Right lobe of liver (tissue), 6 donors: ENCODE measurements at regions not wholly inside any gene's neighbourhood (a gene's known extent, or its start where the extent isn't known, plus 50 kb on each side); places are given as distances from the start of the nearest gene placed in this dataset.

Source experiments
- ATAC-seq, 4 donors: fragments of 200-7000 bp; cut with Tn5 transposase; one replicate each; pipeline ENCODE4 v1.9.1; 2020; ENCODE audit warnings: mild to moderate bottlenecking in 4 of 4, moderate library complexity in 4 of 4
- DNase-seq, 3 donors: peaks; one replicate each; pipeline ENCODE4 v3.0.0-alpha.2; 2020
- H3K27ac ChIP-seq, 3 donors: fragments of 200-600 bp; one replicate each; pipeline ENCODE4 v1.8.0; 2022
- H3K27me3 ChIP-seq, 2 donors: fragments of 200-600 bp; one replicate each; pipeline ENCODE4 v1.8.0; 2022
- H3K36me3 ChIP-seq, 4 donors: fragments of 200-600 bp; sonication (generic) in 1 of 4; one replicate each; pipeline versions ENCODE4 v1.5.1 to v1.8.0; 2017 to 2022; ENCODE audit warnings: control low read depth in 1 of 4
- H3K4me1 ChIP-seq, 4 donors: fragments of 200-600 bp; sonication (generic) in 1 of 4; one replicate each; pipeline versions ENCODE4 v1.5.1 to v1.8.0; 2017 to 2022; ENCODE audit warnings: control low read depth in 1 of 4
- H3K4me3 ChIP-seq, 3 donors: fragments of 200-600 bp; one replicate each; pipeline ENCODE4 v1.8.0; 2022
- H3K9me3 ChIP-seq, 4 donors: fragments of 200-600 bp; sonication (generic) in 1 of 4; one replicate each; pipeline versions ENCODE4 v1.5.1 to v1.8.0; 2017 to 2022; ENCODE audit warnings: control low read depth in 1 of 4
- POLR2A ChIP-seq: fragments of 450-650 bp; IDR thresholded peaks from one replicate; pipeline ENCODE4 v1.6.1; 2017; ENCODE audit warnings: antibody characterized with exemption, mild to moderate bottlenecking
- WGBS: methylation state at CpG from one replicate; pipeline ENCODE4 v1.1.6; 2018; ENCODE audit warnings: low coverage, low lambda C conversion rate; ENCODE audit not compliant: insufficient coverage; ENCODE audit errors: missing lambda C conversion rate; 5-methylcytosine and 5-hydroxymethylcytosine counted together
- intact Hi-C, 2 donors: fragments of 100-400 bp; cut with DNase I; formaldehyde crosslinking; loops; one replicate each; pipeline versions ENCODE4 v1.11.2 to v1.14.1; 2022
- TF ChIP-seq, protein P1 (sequence below), 4 donors: fragments of 200-600 bp in 3 of 4; fragments of 450-650 bp in 1 of 4; IDR thresholded peaks; one replicate each; pipeline versions ENCODE4 v1.5.1 to v1.8.0; 2016 to 2022; ENCODE audit warnings: antibody characterized with exemption in 4 of 4, mild to moderate bottlenecking in 2 of 4
- donor health status: DM: no; HTN: yes; CAD: no.
- donor health status: DM: no; HTN: no; CAD: no.
- donor health status: DM: no; HTN: no; CAD: no.
- donor health status: DM: no; HTN: yes; CAD: no.
- donor health status: DM: no; HTN: yes; CAD: no.

DNA sequence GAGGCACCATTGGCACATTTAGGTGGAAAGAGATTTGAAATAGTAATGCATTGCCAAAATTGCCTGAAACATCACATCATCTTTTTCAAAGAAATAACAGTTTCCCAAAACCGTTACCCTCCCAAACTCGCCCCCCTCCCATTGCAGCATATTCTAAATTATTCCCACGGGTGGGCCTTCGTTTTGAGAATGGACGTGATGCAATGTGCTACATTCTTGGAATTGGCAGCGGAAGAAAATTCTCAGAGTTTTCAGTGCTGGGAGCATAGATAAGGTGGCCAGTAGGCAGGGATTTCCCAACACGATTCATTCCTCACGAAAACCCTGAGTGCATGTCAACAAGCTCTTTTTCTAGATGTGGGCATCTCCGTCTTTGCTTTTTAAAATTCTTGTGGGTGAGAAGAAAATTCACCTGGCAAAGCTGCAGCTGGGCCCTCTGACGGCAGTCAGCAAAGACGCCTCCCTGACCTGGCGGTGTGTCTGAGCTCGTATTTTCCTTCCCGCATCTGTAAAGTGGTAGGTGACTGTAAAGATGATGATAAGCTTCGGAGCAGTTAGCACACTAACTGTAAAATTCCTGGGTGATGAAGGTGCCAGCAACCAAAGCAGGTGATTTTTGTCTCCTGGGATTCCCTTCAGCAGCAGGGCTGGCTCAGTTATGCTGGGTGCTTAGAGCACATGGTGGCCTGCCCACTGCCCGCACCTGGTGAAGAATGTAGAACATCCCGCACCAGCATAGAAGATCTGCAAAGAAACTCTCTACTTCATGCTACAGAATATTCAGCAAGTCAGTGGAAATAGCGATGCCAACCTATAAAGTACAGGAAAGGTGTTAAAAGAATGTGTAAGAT is 141.9 kb upstream of the KLF6 start:
- DNase-seq: no peak
- Histone ChIP-seq H3K4me1 (no peaks in the 10 kb centered on the region), H3K9me3 (no peaks in the 10 kb centered on the region), H3K27me3 (no peaks in the 10 kb centered on the region), H3K27ac (no peak overlapping the region), H3K4me3 (no peak overlapping the region), H3K36me3 (no peaks in the 10 kb centered on the region)
- intact Hi-C loops: no loop called here
- TF ChIP-seq POLR2A: no peak
- TF ChIP-seq, protein P1, sequence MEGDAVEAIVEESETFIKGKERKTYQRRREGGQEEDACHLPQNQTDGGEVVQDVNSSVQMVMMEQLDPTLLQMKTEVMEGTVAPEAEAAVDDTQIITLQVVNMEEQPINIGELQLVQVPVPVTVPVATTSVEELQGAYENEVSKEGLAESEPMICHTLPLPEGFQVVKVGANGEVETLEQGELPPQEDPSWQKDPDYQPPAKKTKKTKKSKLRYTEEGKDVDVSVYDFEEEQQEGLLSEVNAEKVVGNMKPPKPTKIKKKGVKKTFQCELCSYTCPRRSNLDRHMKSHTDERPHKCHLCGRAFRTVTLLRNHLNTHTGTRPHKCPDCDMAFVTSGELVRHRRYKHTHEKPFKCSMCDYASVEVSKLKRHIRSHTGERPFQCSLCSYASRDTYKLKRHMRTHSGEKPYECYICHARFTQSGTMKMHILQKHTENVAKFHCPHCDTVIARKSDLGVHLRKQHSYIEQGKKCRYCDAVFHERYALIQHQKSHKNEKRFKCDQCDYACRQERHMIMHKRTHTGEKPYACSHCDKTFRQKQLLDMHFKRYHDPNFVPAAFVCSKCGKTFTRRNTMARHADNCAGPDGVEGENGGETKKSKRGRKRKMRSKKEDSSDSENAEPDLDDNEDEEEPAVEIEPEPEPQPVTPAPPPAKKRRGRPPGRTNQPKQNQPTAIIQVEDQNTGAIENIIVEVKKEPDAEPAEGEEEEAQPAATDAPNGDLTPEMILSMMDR (IDR thresholded peaks at IDR 0.05): no peak
- no peak for ATAC-seq
- WGBS: 58% methylated on average over 15 of the region's 18 CpGs

GRCh38 chr10:3926258-3926657 is 141.2 kb upstream of the KLF6 start:
- TF ChIP-seq, protein P1 (IDR thresholded peaks at IDR 0.05): no peak
- TF ChIP-seq POLR2A: no peak
- intact Hi-C loops: no loop called here
- Histone ChIP-seq H3K4me1 (no peaks in the 10 kb centered on the region), H3K36me3 (no peaks in the 10 kb centered on the region), H3K4me3 (no peak overlapping the region), H3K9me3 (no peaks in the 10 kb centered on the region), H3K27me3 (no peaks in the 10 kb centered on the region), H3K27ac (no peak overlapping the region)
- 78% methylated on average over 4 of the region's 4 CpGs for WGBS
- no peak for ATAC-seq
- no peak for DNase-seq

GRCh38 chr10:3925184-3925583 is 140.2 kb upstream of the KLF6 start:
- DNase-seq (no peak), ATAC-seq (no peak)
- H3K36me3 ChIP-seq: no peaks in the 10 kb centered on the region
- WGBS: 61% methylated on average over 3 of the region's 4 CpGs
- H3K9me3 ChIP-seq: no peaks in the 10 kb centered on the region
- no peaks in the 10 kb centered on the region for H3K27me3 ChIP-seq
- intact Hi-C loops: no loop called here
- H3K27ac ChIP-seq: no peak overlapping the region
- TF ChIP-seq, protein P1 (IDR thresholded peaks at IDR 0.05): no peak
- TF ChIP-seq POLR2A: no peak
- H3K4me1 ChIP-seq: no peaks in the 10 kb centered on the region
- no peak overlapping the region for H3K4me3 ChIP-seq

DNA sequence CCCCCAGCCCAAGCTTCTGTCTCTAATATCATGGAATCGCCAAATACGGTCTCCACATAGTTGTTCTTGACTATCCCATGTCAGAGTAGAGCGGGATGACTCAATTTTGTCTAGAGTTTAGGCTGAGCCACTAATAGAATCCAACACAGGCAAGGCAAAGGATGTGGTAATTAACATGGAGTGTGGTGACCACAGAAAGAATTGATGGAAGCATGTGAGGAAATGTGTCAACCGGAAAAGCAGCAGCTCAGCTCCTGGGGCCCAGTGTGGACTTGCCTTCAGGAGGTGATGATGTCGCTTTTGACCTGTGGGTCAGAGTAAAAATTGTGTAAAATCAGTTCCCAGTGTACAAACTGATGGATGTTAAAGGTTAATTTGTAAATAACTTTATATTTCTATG is 139.3 kb upstream of the KLF6 start:
- Histone ChIP-seq H3K9me3 (no peaks in the 10 kb centered on the region), H3K27ac (no peak overlapping the region), H3K36me3 (no peaks in the 10 kb centered on the region), H3K27me3 (no peaks in the 10 kb centered on the region), H3K4me3 (no peak overlapping the region), H3K4me1 (no peaks in the 10 kb centered on the region)
- WGBS: 66% methylated on average over 5 of the region's 5 CpGs
- intact Hi-C loops: no loop called here
- ATAC-seq: peak in 2 of 4 donors; percentile 60 to 85
- no peak for DNase-seq
- no peak for TF ChIP-seq POLR2A
- TF ChIP-seq, protein P1 (IDR thresholded peaks at IDR 0.05): no peak
